HG02588 (cell line): ENCODE measurements at regions not wholly inside any gene's neighbourhood (a gene's known extent, or its start where the extent isn't known, plus 50 kb on each side); places are given as distances from the start of the nearest gene placed in this dataset.

Experiments
- ATAC-seq: cut with Tn5 transposase; IDR thresholded peaks from one replicate; pipeline ENCODE4 v1.9.1; 2021; ENCODE audit warnings: mild to moderate bottlenecking, moderate library complexity; ENCODE audit not compliant: unreplicated experiment

DNA sequence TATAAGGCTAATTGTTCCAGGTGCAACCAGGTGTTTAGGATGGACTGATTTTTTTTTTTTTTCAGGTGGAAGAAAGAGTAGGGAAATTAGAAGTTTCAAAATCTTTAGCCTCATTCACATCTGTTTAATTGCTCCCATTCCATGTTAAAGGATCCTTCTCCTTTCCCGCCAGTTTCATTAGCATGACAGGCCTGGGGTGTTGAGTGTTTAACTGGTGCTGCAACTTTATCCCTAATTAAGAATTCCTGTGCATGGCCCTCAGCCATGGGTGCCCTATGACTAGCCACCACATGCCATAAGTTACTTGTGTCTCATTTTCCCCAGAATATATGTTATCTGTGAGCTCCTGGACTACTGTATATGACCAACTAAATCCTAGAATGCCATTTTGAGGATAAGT lies 501.4 kb downstream of the NSUN3 start:
- no peak for ATAC-seq

DNA sequence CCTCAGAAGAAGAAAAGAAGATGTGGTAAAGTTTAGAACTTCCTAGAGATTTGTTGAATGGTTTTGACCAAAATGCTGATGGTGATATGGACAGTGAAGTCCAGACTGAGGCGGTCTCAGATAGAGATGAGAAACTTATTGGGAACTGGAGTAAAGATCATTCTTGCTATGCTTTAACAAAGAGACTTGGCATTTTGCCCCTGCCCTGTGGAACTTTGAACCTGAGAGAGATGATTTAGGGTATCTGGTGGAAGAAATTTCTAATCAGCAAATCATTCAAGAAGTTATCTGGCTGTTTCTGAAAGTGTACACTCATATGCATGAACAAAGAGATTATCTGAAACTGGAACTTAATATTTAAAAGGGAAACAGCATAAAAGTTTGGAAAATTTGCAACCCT lies 505.2 kb downstream of the NSUN3 start:
- ATAC-seq: no peak

DNA sequence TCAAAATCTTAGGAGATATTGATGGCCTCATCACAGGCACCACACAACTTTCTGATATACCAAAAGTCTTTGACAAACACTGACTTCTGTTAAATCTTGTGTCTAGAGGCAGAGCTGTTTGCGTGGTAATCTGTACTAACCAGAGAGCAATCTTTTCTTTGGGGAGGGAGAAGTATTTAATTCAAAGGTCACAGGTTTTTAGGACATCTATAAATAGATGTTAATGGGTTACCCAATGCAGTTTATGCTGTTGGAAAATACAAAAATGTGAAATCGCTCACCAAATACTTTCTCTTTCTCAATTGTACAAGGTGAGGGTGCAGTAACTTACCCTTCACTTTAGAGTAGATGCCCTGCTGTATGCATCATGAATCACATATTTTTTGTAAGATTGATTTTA lies 510.5 kb downstream of the NSUN3 start:
- no peak for ATAC-seq

DNA sequence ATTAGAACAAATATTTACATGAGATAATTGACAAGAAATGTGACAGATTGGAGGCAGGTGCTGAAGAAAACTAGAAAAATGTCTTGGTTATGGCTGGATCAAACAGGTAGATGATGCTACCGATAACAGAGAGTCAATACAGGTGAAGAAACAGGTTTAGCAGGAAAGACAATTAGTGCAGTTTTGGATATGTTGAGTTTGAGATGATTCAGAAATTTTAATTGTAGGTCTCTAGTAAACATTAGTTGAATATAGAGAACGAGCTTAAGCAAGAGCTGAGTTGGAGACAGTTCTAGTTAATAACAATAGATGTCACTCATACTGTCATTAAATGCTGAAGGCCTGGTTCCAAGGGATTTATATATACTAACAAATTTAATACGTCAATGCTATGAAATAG lies 524.4 kb downstream of the NSUN3 start:
- no peak for ATAC-seq

DNA sequence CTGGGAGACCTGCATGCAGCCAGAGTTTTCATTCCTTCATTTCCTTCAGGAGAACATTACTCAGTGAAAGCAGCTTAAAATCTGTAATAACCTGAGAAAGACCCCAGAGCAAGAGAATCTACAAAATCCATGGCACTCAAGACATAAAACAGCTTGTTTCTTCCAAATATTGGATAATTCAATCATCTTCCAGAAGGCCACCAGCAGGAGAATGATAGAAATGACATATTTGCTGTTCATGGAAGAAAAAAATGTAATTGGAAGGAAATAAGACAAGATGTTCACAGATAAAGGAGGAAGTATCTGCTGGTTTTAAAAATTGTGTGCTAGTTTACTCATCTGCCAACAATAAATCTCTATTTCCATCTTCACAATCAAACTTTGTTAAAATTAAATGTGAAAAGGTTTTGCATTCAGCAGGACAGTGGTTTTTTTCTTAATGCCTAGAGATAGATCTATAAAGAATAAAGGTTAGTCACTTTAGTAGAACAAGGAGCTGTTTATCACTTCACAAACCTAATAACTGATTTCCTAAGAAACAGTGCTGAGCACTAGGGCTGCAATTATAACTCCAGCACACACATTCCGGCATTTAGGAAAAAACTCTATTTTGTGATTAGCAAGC lies 530.8 kb downstream of the NSUN3 start:
- ATAC-seq: no peak

DNA sequence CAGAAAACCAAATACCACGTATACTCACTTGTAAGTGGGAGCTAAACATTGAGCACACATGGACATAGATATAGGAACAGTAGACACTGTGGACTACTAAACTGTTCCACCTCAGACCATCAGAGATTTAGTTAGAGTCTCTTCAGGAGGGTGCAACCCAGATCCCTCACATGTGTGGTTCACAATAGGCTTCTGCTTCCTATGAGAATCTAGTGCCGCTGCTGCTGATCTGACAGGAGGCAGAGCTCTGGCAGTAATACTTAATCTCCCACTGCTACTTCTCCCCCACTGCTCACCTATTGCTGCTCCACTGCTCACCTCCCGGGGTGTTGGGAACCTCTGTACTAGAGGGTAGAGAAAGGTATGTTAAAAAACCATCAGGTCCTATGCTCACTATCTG lies 533.3 kb downstream of the NSUN3 start:
- ATAC-seq: no peak

DNA sequence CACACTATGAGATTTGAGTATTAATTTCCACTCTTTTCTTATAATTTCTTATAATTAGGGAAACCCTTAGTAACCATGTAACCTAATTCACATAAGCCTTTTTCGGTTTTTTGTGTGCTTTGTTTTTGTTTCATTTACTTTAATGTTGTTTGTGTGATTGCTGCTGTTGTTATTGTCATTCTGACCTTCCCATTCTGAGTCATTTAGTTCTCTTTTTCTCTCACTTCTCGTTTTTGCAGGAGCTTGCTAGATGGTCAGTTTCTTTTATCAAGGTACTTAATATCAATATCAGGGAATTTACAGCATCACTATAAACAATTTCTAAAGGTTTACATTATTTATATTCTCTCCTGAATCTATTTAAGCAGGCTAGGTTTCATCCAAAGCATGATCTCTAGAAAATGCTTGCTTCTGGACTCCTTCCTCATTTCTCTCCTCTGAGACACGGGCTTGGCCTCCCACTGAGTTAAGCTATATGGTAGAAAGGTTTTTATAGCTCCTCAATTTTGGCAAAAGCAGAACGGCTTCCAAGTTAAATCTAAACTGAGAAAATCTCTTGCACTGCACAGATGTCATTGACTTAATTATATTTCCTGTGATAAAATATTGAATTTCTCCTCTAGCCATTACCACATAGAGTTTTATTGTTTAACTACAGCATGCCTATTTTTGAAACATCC lies 534.2 kb downstream of the NSUN3 start:
- peak; percentile 86 for ATAC-seq

DNA sequence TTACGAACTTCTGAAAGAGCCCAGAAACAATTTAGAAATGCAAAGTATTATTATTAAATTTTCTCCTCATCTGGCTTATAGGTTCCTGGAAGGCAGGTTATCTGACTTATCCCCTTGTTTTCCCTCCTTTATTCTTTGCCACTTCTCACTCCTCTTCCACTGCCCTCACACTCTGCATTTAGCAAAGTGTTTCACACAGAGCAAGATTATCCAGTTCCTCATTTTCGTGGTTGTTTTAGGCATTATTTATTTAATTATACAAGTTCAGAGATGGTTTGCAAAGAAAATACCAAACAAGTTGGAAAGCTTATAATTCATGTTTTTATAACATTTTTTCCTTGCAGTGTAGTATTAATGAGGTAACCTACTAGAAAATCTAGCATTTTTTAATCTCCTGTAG lies 544.9 kb downstream of the NSUN3 start:
- no peak for ATAC-seq

DNA sequence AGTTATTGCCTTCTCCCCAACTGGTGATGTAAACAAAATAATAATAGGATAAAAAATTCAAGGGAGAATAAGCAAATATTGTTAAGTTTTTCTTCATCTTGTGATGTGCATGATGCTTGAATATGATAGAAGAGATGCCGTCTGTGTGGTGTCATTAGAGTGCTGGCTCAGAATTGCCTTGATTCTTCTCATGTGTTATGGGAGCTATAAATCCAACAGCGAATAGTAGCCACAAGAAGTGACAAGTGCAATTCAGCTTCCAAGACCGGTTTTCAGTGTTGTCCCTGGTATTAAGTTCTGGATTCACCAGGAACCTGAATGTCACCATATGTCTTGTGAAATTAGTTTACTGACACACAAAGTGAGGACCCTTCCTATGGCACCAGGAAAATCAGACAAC lies 547.0 kb downstream of the NSUN3 start:
- ATAC-seq: no peak

DNA sequence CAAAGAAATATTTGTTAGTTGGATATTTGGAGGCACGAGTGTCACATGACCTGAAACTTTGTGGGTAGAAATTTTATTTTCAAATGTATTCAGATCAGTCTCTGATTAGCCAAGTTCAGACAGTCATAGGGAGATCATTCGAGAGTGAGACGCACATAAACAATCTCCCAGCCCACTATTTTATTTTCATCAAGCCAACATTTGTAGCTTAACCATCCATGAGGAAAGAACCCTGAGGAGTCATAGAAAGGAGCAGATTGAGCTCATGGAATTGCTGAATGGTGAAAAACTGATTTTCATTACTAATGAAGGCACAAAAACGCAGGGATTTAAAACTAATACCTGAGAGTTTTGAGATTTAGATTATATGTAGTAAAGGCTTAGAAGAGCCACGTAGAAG lies 548.7 kb downstream of the NSUN3 start:
- no peak for ATAC-seq

DNA sequence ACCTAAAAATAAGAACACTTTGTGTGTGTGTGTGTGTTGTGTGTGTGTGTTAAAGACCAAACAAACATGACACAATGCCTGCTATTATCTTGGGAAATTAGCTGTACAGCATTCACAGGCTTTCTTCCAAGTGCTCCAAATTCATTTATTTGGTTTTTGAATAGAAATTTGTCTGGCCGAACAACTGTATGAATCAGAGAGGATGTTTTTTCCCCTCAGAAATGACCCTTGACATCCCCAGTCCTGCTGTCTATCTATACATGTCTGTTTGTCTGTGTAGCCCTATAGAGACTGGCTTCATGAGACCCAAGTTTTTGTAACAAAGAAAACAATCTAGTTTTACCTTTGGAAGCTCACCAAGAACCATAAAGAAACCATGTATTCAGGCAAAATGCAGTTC lies 549.8 kb downstream of the NSUN3 start:
- ATAC-seq: no peak

DNA sequence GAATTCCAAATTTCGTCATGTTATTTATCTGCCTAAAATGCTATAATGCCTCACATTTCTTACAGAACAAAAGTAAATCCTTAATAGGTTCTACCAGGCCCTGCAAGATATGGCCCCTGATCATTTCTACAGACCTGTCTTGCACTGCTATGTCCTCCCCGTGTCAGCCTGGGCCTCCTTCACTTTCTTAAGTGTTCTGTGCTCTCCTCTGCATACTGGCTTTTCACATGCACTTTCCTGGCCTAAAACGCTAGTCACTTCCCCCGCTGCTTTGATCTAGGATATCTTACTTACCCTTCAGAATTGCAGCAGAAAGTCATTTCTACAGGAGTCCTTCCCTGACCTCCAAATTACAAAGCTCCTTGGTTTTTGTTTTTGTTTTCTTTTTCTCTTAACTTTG lies 551.3 kb downstream of the NSUN3 start:
- no peak for ATAC-seq

DNA sequence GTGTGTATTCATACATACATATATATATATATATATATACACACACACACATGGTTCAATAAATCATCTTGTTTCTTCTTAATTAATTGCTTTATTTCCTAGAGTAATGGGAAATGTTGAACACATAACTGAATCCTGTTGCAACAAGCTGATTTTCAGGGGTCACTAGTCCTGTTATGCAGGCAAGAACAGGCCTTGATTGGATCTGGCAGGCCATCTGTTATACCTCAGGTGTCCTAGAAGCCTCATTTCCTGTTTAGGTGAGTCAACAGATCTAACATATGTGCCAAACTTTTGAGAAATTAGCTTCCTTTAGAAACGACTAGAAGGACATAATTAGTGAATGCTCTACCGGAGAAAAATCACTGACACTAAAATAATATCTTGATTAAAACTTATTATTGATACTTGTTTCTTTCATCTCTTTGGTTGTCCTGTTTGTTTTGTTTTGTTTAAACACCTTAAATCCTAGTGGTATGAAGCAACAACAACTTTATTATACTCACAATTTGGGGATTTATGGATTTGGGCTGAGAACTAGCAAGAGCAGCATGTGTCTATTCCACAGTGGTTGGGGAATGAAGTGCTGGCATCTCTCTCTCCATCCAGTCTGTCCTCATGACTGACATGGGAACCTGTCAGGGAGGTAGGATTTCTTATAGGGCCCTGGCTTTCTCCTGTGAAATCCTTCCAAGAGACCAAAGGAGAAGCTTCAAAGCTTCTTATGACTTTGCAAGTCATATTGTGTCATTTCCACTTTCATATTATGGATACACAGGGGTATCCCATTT lies 552.6 kb downstream of the NSUN3 start:
- no peak for ATAC-seq

DNA sequence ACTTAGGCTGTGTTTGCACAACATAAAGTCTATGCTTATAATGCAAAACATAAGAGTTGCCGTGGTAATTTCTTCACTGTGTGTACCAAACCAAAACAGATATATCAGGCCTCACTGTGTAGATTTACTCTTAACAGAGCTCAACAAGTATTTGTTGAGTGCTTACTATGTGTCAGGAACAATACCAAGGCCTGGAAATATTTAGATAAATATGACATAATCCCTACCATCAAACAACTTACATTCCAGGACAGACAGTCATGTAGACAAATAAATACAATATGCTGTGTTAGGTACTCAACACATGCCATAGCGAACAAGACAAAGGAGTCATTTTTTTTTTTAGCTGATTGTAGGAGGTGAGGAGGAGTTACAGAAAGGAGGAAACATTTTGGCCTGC lies 554.0 kb downstream of the NSUN3 start:
- ATAC-seq: no peak

DNA sequence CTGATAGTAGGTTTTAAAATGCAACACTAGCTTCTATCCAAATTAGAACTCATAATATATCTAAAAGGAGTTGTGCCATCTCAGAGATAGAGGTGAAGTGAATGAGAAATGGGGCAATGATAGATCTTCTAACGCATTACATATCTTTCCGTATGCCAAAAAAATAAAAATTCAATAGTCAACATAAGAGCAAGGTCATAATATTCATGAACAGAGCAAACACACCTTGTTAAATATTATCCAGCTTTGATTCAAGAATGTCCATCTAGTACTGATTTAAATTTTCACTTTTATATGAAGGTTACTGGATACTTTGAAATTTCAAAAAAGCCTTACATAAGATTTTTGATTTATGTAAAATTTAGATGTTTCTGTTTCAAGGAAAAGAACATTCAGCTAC lies 554.5 kb downstream of the NSUN3 start:
- no peak for ATAC-seq

DNA sequence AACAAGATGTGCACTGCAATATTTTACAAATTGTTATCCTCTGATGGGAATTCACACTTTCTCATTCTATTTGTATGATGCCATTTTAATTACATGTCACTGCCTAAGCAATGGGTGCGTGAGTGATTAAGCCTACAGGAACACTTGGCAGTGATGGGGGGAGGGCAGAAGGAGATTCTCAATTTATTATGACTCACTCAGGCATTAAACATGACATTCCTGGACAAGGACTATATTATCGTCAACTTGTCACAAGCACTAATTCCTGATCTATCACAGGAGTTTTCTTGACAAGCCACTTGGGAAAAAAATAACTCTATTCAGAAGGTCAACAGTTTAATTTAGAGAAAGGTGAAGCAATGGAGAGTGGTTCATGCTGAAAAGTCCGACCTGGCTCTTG lies 556.8 kb downstream of the NSUN3 start:
- ATAC-seq: no peak

DNA sequence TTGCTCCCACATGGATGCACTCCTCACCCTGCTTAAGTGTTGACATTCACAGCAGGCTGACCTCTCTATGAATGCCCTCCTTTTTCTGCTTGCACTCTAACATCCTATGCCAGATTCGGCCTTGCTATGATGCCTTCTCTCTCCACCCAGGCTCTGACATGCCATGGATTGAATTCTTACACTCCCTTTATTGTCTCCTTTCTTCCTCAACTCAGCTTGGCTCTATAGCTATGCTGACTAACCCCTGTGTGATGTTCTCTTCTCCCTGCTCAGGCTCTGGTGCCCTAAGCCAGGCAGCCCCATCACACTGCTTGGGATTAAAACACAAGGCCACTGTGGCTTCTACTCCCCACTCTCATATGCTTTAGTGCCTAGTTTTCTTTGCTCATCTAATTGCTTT lies 563.7 kb downstream of the NSUN3 start:
- ATAC-seq: no peak

DNA sequence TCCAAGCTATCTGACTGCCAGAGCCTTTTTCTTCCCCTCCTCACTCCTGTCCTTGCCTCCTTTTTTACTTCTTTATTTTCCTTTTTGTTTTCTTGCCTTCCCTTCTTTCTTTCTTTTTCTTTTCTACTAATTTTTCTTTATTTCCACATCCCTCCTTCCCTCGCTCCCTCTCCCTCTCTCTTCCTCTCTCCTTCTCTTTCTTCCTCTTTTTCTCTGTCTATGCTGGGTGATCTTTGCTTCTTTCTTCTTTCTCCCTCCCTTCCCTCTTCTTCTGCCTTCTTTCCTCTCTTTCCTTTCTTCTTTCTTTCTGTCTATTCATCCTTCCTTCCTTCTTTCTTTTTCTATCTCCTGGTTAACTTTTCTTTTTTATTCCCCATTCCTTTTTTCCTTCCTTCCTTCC lies 564.8 kb downstream of the NSUN3 start:
- ATAC-seq: no peak

DNA sequence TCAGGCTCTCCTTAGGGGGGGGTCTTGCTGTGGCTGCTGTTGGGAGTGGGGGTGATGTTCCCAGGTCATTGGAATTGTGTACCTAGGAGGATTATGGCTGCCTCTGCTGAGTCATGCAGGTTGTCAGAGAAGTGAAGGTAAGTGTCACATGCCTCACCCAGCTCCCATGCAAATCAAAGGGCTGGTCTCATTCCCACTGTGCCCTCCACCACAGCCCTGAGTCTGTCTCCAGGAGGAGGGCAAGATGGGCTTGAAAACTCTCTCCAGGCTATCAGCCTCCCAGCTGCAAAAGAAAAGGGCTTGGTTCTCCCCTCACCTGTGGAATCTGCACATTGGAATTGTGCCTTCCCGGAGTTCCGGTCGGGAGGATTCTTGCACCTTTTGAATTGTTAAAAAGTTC lies 580.5 kb downstream of the NSUN3 start:
- no peak for ATAC-seq

DNA sequence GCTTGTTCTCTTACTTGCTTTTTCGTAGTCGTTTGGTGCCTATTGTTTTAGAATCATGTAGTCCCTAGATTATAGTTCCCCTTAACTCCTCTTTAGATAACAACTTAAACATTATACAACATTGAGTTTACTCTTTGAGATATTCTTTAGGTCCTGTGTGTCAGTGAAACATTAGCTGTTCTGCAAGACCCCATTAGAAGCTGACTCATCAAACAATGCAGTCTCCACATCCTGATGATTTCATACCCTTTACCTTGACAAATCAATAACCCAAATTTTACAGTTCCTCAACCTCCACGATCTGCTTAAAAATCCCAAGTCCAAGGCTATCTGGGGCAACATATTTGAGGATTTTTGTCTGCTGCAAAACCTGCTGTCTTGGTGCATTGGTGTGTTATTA lies 582.9 kb downstream of the NSUN3 start:
- no peak for ATAC-seq

DNA sequence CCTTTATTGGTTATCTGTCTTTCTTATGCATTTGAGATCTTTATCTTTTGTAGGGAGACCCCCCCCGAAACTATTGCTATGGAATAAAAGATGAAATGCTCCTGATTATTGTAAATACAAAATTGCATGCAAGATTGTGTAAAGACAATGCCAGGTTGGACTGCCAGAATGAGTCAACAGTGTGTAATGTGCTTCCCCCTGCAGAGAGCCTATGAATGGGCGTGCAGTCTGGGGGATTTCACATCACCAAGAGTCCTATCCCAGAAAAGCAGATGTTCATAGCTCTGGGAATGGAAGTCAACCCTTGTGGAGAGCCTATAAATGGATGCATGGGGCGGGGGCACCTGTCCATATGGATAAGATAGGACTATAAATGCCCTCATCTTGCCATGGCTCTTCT lies 584.3 kb downstream of the NSUN3 start:
- no peak for ATAC-seq
